H9 (cell line): ENCODE measurements at regions not wholly inside any gene's neighbourhood (a gene's known extent, or its start where the extent isn't known, plus 50 kb on each side); places are given as distances from the start of the nearest gene placed in this dataset.
"Not testable (repeated sequence)": the region's sequence is repeated elsewhere in the genome, so short reads cannot be mapped to it uniquely, and the experiment has no call there.

Experiments used
- DNase-seq: peaks from one replicate; pipeline ENCODE4 v3.0.0-alpha.2; 2017
- H2AFZ ChIP-seq: one replicate; pipeline ENCODE4 v1.6.1; 2013; ENCODE audit warnings: mild to moderate bottlenecking, low read length, control low read depth, moderate library complexity
- H2AK5ac ChIP-seq: 2 replicates; pipeline ENCODE4 v1.6.1; 2013; ENCODE audit warnings: low read length, control low read depth, mixed read lengths; ENCODE audit not compliant: insufficient read length
- H2BK120ac ChIP-seq: one replicate; pipeline ENCODE4 v1.6.1; 2013; ENCODE audit warnings: low read depth, mild to moderate bottlenecking, low read length, control low read depth, inconsistent platforms; ENCODE audit not compliant: poor library complexity, severe bottlenecking
- H2BK12ac ChIP-seq: 2 replicates; pipeline ENCODE4 v1.6.1; 2013; ENCODE audit warnings: low read length, control low read depth, mixed read lengths, low read depth; ENCODE audit not compliant: insufficient read length
- H2BK15ac ChIP-seq: 2 replicates; pipeline ENCODE4 v1.6.1; 2013; ENCODE audit warnings: low read depth, low read length, control low read depth
- H2BK20ac ChIP-seq: one replicate; pipeline ENCODE4 v1.6.1; 2013; ENCODE audit warnings: low read depth, mild to moderate bottlenecking, low read length, control low read depth, inconsistent platforms; ENCODE audit not compliant: poor library complexity, severe bottlenecking
- H2BK5ac ChIP-seq: 2 replicates; pipeline ENCODE4 v1.6.1; 2013; ENCODE audit warnings: low read length, control low read depth, mixed read lengths; ENCODE audit not compliant: insufficient read length
- H3K14ac ChIP-seq: 2 replicates; pipeline ENCODE4 v1.6.1; 2013; ENCODE audit warnings: low read length, control low read depth; ENCODE audit not compliant: insufficient read depth
- H3K18ac ChIP-seq: 2 replicates; pipeline ENCODE4 v1.6.1; 2013; ENCODE audit warnings: low read depth, mild to moderate bottlenecking, mixed read lengths, low read length, control low read depth; ENCODE audit not compliant: insufficient read length
- H3K23ac ChIP-seq: 2 replicates; pipeline ENCODE4 v1.6.1; 2013; ENCODE audit warnings: low read length, control low read depth, mixed read lengths, low read depth; ENCODE audit not compliant: insufficient read length
- H3K23me2 ChIP-seq: 2 replicates; pipeline ENCODE4 v1.6.1; 2013; ENCODE audit warnings: low read depth, mild to moderate bottlenecking, mixed read lengths, low read length, control low read depth; ENCODE audit not compliant: insufficient read length, poor library complexity, severe bottlenecking
- H3K27ac ChIP-seq: 2 replicates; pipeline ENCODE4 v1.5.1; 2013; ENCODE audit warnings: low read length, control low read depth, mixed read lengths, low read depth; ENCODE audit not compliant: insufficient read length
- H3K27me3 ChIP-seq: 2 replicates; pipeline ENCODE4 v1.6.1; 2013; ENCODE audit warnings: low read length, control low read depth, inconsistent platforms; ENCODE audit not compliant: insufficient read depth
- H3K4ac ChIP-seq: 2 replicates; pipeline ENCODE4 v1.6.1; 2013; ENCODE audit warnings: low read depth, mild to moderate bottlenecking, control low read depth, inconsistent platforms, low read length, moderate library complexity
- H3K4me1 ChIP-seq: 2 replicates; pipeline ENCODE4 v1.6.1; 2013; ENCODE audit warnings: low read length, control low read depth, inconsistent platforms; ENCODE audit not compliant: insufficient read depth
- H3K4me2 ChIP-seq: 2 replicates; pipeline ENCODE4 v1.6.1; 2013; ENCODE audit warnings: low read length, control low read depth, mixed read lengths; ENCODE audit not compliant: insufficient read length, insufficient read depth
- H3K56ac ChIP-seq: 2 replicates; pipeline ENCODE4 v1.6.1; 2013; ENCODE audit warnings: low read depth, mild to moderate bottlenecking, mixed read lengths, low read length, control low read depth; ENCODE audit not compliant: insufficient read length
- H3K79me1 ChIP-seq: 2 replicates; pipeline ENCODE4 v1.6.1; 2013; ENCODE audit warnings: low read depth, mild to moderate bottlenecking, moderate library complexity, low read length, control low read depth, inconsistent platforms; ENCODE audit not compliant: insufficient read depth, poor library complexity, severe bottlenecking
- H3K79me2 ChIP-seq: 2 replicates; pipeline ENCODE4 v1.6.1; 2013; ENCODE audit warnings: low read length, control low read depth, inconsistent platforms; ENCODE audit not compliant: insufficient read depth
- H3K9ac ChIP-seq: 2 replicates; pipeline ENCODE4 v1.6.1; 2013; ENCODE audit warnings: low read length, control low read depth, mixed read lengths; ENCODE audit not compliant: insufficient read length; ENCODE audit errors: extremely low read depth
- H3K9me3 ChIP-seq: one replicate; pipeline ENCODE4 v1.6.1; 2013; ENCODE audit warnings: low read depth, low read length, inconsistent platforms; ENCODE audit not compliant: control insufficient read depth
- H3T11ph ChIP-seq: one replicate; pipeline ENCODE4 v1.6.1; 2013; ENCODE audit warnings: mild to moderate bottlenecking, low read length, control low read depth, inconsistent platforms
- H4K20me1 ChIP-seq: one replicate; pipeline ENCODE4 v1.6.1; 2013; ENCODE audit not compliant: control insufficient read depth, insufficient read length, insufficient read depth
- H4K5ac ChIP-seq: 2 replicates; pipeline ENCODE4 v1.6.1; 2013; ENCODE audit warnings: low read depth, mild to moderate bottlenecking, mixed read lengths, low read length, control low read depth; ENCODE audit not compliant: insufficient read length
- H4K8ac ChIP-seq: replicated peaks from 2 replicates; pipeline ENCODE4 v1.6.1; 2013; ENCODE audit warnings: low read length, control low read depth, mixed read lengths, low read depth; ENCODE audit not compliant: insufficient read length
- H4K91ac ChIP-seq: 2 replicates; pipeline ENCODE4 v1.6.1; 2013; ENCODE audit warnings: low read depth, mild to moderate bottlenecking, moderate library complexity, mixed read lengths, low read length, control low read depth; ENCODE audit not compliant: insufficient read length
- H3K27ac Mint-ChIP-seq, 3 experiments: 2 replicates in 2 of 3; 3 replicates in 1 of 3; pipeline ENCODE4 v1.8.0; 2020 to 2021; ENCODE audit warnings: mixed read lengths in 3 of 3, mild to moderate bottlenecking in 1 of 3, moderate library complexity in 1 of 3
- H3K27me3 Mint-ChIP-seq: 2 replicates; pipeline ENCODE4 v1.8.0; 2021; ENCODE audit warnings: low read depth, mild to moderate bottlenecking, moderate library complexity, mixed read lengths
- H3K36me3 Mint-ChIP-seq, 3 experiments: 2 replicates in 2 of 3; 3 replicates in 1 of 3; pipeline ENCODE4 v1.8.0; 2020 to 2021; ENCODE audit warnings: low read depth in 3 of 3, mixed read lengths in 3 of 3; ENCODE audit not compliant: insufficient read depth in 1 of 3
- H3K4me1 Mint-ChIP-seq, 2 experiments: 2 replicates each; pipeline ENCODE4 v1.8.0; 2020; ENCODE audit warnings: mixed read lengths in 2 of 2
- H3K4me3 Mint-ChIP-seq, 2 experiments: 2 replicates in 1 of 2; 3 replicates in 1 of 2; pipeline ENCODE4 v1.8.0; 2020 to 2021; ENCODE audit warnings: mild to moderate bottlenecking in 2 of 2, mixed read lengths in 2 of 2, moderate library complexity in 1 of 2
- H3K9me3 Mint-ChIP-seq, 2 experiments: 2 replicates in 1 of 2; 3 replicates in 1 of 2; pipeline ENCODE4 v1.8.0; 2020; ENCODE audit warnings: mild to moderate bottlenecking in 2 of 2, mixed read lengths in 2 of 2, moderate library complexity in 1 of 2
- CTCF ChIP-seq: fragments of 200-600 bp; sonication (generic); conservative IDR thresholded peaks from 3 replicates; pipeline ENCODE4 v1.8.0; 2021; ENCODE audit warnings: antibody characterized with exemption, mild to moderate bottlenecking
- WGBS: extraction: QIAGEN DNeasy Blood & Tissue Kit; methylation state at CpG from one replicate; pipeline ENCODE4 v1.1.7; 2013; ENCODE audit warnings: missing lambda C conversion rate, low lambda C conversion rate, mixed read lengths; ENCODE audit not compliant: insufficient read length; ENCODE audit errors: extremely low coverage; 5-methylcytosine and 5-hydroxymethylcytosine counted together

GRCh38 chr6:74402781-74403180 lies 706.8 kb downstream of the CD109 start:
- peaks cover 1 to 2% of the 10 kb centered on the region in 2 experiments; a peak in 3 of 4 replicates for H3K4me1 Mint-ChIP-seq
- Histone ChIP-seq H3K79me2 (no peaks in the 10 kb centered on the region), H3K4me2 (no peak overlapping the region), H2BK120ac (no peak overlapping the region), H3K4me1 (no peaks in the 10 kb centered on the region), H2BK15ac (no peak overlapping the region), H3K79me1 (no peaks in the 10 kb centered on the region), H4K8ac (no peak overlapping the region), H2BK12ac (no peak overlapping the region), H3K27me3 (no peaks in the 10 kb centered on the region), H2BK20ac (no peak overlapping the region), H3K9ac (no peak overlapping the region), H3K56ac (no peak overlapping the region), H3K23me2 (no peaks in the 10 kb centered on the region), H3K23ac (no peak overlapping the region), H2AFZ (no peak overlapping the region), H3K18ac (no peak overlapping the region), H3K9me3 (no peaks in the 10 kb centered on the region), H2AK5ac (no peak overlapping the region), H4K91ac (no peak overlapping the region), H4K5ac (no peak overlapping the region), H3K27ac (no peak overlapping the region), H3T11ph (no peak overlapping the region), H3K14ac (no peak overlapping the region), H3K4ac (no peak overlapping the region), H4K20me1 (no peaks in the 10 kb centered on the region), H2BK5ac (no peak overlapping the region)
- no peak for DNase-seq
- H3K9me3 Mint-ChIP-seq = peaks cover 4 to 7% of the 10 kb centered on the region in 2 experiments; a peak in 3 of 5 replicates
- H3K4me3 Mint-ChIP-seq = no peak overlapping the region
- H3K27me3 Mint-ChIP-seq = no peaks in the 10 kb centered on the region
- TF ChIP-seq CTCF = no peak
- no peak overlapping the region for H3K27ac Mint-ChIP-seq
- H3K36me3 Mint-ChIP-seq = peaks cover 0 to 2% (median 0%) of the 10 kb centered on the region in 3 experiments; a peak in 1 of 7 replicates

- H4K8ac ChIP-seq = not testable (repeated sequence)
These were observed 682.4 kb downstream of the CD109 start for GRCh38 chr6:74378437-74378836.

More at GRCh38 chr6:74378437-74378836, 682.4 kb downstream of the CD109 start:
- H4K20me1 ChIP-seq, H3K79me2 ChIP-seq, H4K5ac ChIP-seq, H2AK5ac ChIP-seq, H2BK5ac ChIP-seq, DNase-seq, H3K27ac ChIP-seq, H2BK15ac ChIP-seq, H3K9ac ChIP-seq, H3K23ac ChIP-seq, H3K4ac ChIP-seq, H3K27ac Mint-ChIP-seq, H4K91ac ChIP-seq, H3K4me1 ChIP-seq, H3K9me3 ChIP-seq, H3K56ac ChIP-seq, H2BK20ac ChIP-seq, H3K79me1 ChIP-seq, H2BK12ac ChIP-seq, H3K4me2 ChIP-seq, H3K14ac ChIP-seq, H3T11ph ChIP-seq, H2AFZ ChIP-seq, H3K27me3 Mint-ChIP-seq, H3K23me2 ChIP-seq, H3K4me3 Mint-ChIP-seq, H3K27me3 ChIP-seq, H2BK120ac ChIP-seq, H3K9me3 Mint-ChIP-seq, H3K36me3 Mint-ChIP-seq, H3K4me1 Mint-ChIP-seq, H3K18ac ChIP-seq: not testable (repeated sequence)
- no CpG with 5 or more reads among the region's 10 CpGs for WGBS
